Amniotic epithelial cell (primary cell): ENCODE measurements at regions not wholly inside any gene's neighbourhood (a gene's known extent, or its start where the extent isn't known, plus 50 kb on each side); places are given as distances from the start of the nearest gene placed in this dataset.
A peak's percentile ranks its signal among the peaks of the same experiment; 100 is the strongest.

ENCODE experiments used
- DNase-seq: peaks from one replicate; pipeline ENCODE4 v3.0.0-alpha.2; 2010; ENCODE audit warnings: low read depth

- DNase-seq = no peak
Observed at GRCh38 chr9:75410405-75410804, 322.1 kb downstream of the OSTF1 start.

DNA sequence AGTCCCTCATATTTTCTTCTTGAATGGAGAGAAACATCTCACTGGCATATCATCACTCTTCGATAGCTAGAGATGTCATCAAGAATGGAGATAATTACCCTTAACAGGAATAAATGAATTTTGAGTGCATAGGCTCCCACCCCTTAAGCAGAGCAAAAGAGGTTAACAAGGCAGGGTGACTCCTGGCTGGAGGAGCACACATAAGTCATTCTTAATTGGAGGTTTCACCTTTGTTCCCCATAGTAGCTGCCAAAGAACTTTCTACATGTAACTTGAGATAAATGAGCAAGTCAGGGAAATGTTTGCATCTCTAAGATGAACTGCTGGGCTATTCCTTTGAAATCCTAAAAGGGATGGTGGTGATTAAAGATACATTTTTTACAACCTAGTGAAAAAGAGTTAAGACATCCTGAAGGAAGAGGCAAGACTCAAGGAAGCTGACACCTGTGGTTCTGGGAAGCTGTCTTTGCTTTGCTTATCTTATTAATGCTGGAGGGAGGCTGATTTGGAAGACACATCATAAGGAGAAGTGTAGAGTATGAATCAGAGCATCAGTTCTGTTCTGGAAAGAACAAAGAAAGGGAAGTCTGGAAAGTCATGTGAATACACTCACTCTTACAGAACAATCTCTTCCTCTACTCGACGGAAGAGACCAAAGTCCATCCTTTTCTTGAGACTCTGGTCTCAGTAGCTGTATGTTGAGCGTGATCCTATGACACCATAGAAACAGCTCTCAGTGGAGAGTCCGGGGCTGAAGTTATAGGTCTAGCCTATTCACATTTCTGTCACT lies 326.3 kb downstream of the OSTF1 start:
- DNase-seq = no peak

GRCh38 chr9:75417471-75417870 lies 329.2 kb downstream of the OSTF1 start:
- DNase-seq = no peak

- no peak for DNase-seq
Observed at GRCh38 chr9:75418518-75418917, 330.2 kb downstream of the OSTF1 start.

GRCh38 chr9:75422944-75423522 lies 334.7 kb downstream of the OSTF1 start:
- DNase-seq = no peak

DNA sequence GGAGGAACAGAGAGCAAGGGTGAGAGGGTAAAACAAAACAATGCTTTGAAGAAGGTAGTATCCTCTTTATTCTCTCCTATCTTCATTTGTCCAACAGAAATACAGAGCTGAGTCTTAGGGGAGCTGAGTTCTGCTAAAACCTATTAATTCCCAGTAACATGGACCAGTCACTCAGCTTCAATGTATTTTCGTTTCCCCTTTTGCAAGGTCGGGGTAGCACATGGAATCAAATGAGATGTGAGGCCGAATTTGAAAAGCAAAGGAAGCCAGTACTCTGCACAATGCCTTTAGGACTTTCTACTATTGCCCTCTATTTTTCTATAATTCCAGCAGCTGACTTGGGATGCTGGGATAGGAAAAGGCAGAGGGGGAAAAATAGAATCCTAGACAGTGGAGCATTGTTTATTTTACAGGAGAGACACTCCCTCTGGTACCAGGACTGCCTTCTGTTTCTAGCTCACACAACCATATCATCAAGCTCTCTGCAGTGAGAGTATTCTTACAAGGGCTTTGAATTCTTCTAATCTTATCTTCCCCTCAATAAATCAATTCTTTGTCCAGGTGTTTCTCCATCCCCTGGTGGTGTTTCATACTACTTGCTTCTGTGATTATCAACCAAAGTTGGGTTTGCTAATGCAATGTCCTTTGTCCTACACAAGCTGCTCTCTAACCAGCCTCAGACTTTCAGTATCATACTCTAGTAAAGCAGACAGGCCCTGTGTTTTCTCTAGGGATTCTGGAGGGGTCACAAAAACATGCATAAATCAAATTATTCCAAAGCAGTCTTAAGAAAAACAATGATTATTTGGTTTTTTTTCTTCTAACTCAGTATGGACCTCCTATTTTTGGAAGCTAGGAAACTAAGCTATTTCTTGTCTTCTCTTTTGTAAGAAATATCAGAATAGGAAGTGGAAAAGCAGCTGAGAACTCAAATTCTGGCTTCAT lies 341.5 kb downstream of the OSTF1 start:
- DNase-seq = no peak

DNA sequence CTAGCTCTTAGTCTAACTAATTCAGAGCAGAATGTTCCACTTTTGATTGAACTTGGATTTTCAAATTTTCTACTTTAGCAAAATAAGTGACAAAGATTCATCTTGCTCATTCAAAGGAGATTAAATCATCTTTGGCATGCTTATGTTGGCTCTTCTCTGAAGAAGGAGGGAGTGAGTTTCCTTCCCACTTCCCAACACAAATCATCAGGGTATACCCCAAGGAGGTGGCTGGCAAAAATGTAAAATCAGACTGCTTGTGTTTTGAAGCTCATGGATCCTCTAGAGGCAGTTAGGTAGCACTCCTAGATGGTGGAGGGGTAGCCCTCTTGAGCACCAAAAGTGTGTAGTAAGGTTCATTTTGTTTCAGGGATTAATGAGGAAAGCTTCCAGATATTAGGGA lies 343.1 kb downstream of the OSTF1 start:
- DNase-seq = no peak

DNA sequence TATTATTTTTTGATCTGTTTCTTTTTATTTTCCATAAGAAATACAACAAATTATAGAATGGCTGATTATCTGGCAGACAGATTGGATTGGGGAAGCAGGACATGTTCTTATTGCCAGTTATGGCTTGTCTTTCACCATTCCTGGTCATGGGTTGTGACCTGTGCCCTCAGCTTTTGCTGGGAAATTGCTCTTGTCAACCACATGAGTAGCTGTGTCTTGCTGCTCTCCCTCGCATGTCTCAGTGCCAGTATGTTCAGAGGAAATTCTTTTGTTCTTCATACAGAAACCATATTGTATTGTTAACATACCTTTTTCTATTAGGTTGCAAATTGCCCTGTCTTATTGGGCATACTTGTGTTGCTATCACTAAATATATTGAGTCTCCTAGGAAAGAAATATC lies 344.1 kb downstream of the OSTF1 start:
- DNase-seq = no peak

DNA sequence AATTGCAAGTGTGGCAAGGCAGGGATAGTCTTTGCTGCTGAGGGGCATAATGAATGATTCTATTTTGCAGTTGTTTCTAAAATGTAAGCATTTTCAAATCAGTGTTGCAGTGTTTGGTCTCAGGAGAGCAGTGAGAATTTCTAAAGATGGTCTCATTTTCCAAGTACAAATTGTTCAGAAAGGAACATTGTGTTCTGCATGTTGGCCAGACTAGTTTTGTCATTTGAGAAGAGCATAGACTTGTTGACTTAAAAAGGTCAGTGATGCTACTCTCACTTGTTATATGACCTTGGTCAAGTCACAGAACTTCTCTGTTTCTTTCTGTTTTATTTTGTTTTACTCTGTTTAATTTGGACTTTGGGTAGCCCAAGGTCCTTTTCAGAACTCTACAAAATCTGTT lies 344.6 kb downstream of the OSTF1 start:
- no peak for DNase-seq

DNA sequence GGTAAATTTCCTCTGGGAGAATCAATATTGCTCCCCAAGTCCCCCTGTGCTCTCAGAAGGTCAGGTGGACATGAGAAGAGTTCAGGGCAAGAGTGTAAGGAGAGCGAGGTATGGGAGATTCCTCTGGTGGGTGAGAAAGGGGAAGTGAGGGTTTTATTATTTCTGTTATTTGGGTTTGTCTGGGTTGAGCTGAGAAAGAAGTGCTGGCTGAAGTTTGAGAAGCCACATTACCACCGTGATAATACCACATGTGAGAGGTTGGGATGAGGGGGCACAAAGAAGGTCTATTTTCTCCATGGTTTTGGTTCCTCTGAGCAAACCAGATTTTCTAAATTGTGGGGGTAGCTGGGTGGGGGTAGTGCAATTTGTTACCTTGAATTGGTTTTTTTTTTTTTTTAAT lies 350.4 kb downstream of the OSTF1 start:
- DNase-seq = no peak

DNA sequence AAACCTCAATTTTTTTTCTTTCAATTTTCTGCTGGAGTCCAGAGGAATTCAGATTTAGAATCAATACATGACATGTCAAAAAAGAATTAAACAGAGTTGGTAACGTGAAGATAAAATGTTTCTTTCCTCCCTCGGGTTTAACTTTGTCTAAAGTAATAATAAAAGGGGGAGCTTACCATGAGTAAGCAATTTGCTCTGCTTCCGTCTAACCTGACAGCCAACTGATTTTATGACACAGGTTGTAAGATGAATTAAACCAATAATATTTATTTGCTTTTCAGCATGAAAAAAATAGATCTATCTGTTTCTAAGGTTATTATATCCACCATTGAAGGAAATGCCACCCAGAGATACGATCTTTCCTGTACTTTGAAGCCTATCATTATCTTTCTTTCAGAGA lies 352.6 kb downstream of the OSTF1 start:
- DNase-seq = no peak

GRCh38 chr9:75445144-75445543 lies 356.8 kb downstream of the OSTF1 start:
- no peak for DNase-seq

GRCh38 chr9:75447281-75447680 lies 359.0 kb downstream of the OSTF1 start:
- no peak for DNase-seq

DNA sequence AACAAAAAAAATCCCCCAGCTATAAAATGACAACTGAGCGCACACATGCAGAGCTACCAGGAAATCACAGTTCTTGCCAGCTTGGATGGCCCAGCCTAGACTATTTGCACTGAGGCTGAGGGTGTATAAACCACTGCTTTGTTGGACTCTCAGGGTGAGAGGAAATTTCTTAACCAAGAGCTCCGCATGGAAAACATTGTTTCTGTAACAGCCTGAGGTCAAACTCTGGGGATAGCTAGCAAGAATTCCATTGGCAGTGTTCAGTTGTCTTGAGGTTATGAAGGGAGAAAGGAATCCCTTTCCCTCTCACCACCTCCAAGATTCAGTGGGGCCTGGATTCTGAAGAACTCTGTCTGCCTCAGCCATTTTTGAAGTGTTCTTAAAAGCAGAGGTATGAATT lies 360.0 kb downstream of the OSTF1 start:
- DNase-seq = no peak

GRCh38 chr9:75448955-75449354 lies 360.6 kb downstream of the OSTF1 start:
- DNase-seq = no peak

DNA sequence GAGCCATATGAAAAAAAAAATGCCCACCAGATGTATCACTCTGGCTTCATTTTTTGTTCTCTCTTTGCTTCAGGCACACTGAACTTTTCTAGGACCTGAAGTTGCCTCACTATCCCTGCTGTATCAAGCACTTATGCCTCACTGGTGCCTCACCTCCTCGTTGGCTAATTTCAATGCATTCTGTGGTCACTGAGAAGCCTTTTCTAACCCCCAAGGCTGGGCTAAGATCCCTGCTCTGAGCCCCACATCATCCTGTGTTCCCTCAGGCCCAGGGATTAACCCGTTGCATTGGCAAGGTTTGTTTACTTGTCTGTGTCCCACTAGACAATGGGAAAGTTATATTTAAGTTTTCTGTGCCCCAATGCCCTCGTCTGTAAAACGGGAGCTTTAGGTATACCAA lies 362.7 kb downstream of the OSTF1 start:
- DNase-seq = no peak

DNA sequence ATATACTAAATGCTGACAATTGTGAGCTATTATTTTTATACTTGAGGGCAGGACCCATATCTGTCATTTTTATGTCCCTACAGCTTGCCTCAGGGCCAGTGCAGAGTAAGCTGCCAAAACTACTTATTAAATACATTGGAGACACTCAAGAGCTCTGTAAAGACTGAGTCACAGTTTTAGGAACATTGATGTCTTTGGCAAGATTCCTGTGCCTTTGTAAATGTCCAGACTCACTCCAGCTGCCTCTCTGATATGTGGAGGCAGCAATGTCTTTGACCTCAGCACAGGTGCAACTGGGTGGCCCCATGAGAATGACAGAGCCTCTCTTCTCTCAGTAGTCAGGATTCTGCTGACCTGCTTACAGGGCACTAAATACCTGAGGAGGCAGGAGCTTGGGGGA lies 363.2 kb downstream of the OSTF1 start:
- DNase-seq = no peak

DNA sequence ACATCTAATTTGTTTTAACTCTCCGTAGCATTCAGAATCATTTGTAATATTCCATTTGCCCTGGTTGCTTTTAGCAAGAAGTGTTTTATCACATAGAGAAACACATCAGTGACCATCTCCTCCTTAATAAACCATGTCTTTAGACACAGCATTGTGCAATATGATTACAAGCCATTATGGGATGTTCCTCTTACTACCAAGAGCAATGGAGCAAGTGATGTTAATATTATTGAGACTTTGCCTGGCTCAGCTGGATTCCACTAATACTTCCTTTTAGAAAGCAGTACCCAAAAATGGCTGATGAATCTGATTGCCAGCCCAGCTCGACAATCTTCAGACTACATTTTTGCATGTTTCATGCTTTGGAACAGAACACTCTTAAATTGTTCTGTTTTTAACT lies 364.2 kb downstream of the OSTF1 start:
- no peak for DNase-seq

DNA sequence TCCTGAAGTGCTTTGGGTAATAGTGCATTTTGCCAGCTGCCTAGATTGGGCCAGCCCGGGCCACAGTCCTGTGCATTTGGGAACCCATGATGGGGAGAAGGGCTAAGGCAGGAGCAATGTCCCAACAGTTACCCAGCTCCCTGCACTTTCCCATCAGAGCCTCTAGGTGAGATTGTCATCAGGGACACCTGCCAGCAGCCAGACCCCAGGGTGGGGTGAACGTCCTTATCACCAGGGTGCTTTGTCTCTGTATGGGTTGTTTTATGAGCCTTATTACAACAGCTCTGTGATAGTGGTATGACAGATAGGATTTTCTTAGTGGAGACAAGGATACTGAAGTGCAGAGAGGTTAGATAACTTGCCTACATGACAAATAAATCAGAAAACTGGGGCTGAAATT lies 365.7 kb downstream of the OSTF1 start:
- no peak for DNase-seq

DNA sequence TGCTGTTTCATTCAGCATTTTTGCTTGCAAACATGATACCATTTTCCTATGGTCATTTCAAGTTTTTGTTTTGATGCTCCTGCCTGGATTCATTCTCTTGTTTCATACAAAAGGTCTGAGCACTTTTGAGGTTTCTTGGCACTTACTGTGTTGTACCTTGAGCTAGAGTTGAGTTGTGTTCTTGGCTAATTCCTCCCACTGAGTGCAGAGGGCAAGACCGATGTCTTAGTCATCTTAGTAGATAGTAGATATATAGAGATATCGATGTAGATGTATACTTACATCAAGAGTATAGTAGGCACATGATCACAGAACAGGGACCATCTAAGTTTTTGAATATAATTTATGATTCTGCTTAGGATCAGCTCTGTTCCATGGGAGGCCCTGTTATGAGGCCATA lies 366.6 kb downstream of the OSTF1 start:
- DNase-seq = no peak

- peak; percentile 1 for DNase-seq
Observed at GRCh38 chr9:75455444-75455921, 367.2 kb downstream of the OSTF1 start.

GRCh38 chr9:75456698-75457097 lies 368.4 kb downstream of the OSTF1 start:
- no peak for DNase-seq
